ENCODE measurements at regions not wholly inside any gene's neighbourhood (a gene's known extent, or its start where the extent isn't known, plus 50 kb on each side); places are given as distances from the start of the nearest gene placed in this dataset.
"Not testable (repeated sequence)": the region's sequence is repeated elsewhere in the genome, so short reads cannot be mapped to it uniquely, and the experiment has no call there.

DNA sequence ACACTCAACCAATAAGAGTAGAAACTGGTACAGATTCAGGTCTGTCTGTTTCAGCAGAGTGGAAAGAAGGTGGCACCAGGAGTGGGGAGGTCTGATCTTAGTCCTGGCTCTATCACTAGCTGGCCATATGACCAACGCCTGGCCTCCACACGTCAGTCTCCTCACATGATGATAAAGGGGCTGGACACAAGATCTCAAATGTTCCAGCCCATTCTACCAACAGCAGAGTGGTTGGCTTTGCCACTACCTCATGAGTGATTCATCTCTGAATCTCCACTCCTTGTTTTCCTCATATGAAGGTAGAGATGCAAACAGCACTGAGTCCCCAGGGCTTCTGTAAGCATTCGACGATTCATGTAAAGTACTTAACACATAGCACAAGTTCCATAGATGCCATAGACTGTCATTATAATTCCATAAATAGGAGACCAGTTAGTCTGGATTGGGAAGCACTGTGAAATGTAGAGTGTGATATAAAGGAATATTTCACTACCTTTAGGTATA, 281.9 kb upstream of the ASIC2 start:
- no peak for DNase-seq

DNA sequence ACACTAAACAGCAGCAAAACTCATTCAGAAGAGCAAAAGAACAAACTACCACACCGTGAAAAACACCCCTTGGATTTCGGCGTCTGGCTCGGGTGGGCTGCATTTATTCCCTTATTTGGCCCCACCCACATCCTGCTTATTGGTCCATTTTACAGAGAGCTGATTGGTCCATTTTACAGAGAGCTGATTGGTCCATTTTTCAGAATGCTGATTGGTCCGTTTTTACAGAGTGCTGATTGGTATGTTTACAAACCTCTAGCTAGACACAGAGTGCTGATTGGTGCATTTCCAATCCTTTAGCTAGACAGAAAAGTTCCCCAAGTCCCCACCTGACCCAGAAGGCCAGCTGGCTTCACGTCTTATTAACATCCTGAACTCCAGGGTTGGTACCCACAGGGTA, 286.6 kb upstream of the ASIC2 start:
- DNase-seq: not testable (repeated sequence)

GRCh38 chr17:33580215-33580614, 287.1 kb upstream of the ASIC2 start:
- no peak for DNase-seq

DNA sequence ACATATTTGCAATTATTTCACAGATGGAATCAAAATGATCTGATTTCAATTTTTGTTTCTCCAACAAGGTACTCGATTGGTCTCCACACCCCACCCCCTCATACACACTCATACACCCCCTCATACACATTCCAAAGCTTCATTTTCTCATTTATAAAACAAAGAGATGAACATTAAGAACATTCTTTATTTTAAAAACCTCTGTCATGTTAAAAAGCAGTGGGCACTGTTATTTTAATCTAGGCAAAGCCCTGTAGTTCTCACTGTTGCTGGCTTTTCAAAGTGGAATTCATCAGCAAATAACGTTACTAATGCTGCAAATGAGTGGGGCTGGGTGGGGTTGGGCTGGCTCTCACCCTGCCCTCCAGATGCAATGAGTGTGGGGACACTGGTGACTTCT, 289.6 kb upstream of the ASIC2 start:
- no peak for DNase-seq

GRCh38 chr17:33583518-33584417, 290.7 kb upstream of the ASIC2 start:
- no peak for DNase-seq

GRCh38 chr17:33593991-33594390, 300.9 kb upstream of the ASIC2 start:
- DNase-seq: no peak

DNA sequence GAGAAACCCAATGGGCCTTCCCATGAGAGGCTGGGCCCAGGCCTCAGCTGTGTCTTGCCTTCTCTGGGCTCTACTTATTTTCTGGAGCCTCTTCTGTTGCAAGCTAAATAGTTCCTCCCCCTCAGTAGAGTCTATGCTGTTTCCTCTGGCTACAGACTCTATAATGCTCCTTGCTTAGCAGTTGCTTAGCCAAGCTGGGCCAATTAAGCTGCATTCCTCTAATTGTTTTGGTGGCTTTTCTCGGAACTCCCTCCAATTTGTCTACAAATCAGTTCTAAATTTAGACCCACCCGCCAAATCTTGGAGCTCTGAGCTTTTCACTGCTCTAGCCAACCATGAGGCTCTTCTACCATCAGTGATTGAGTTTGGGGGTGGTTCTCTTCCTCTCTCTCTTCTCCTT, 302.7 kb upstream of the ASIC2 start:
- DNase-seq: no peak

- no peak for DNase-seq
Observed at GRCh38 chr17:33596899-33597298, 303.8 kb upstream of the ASIC2 start.

DNA sequence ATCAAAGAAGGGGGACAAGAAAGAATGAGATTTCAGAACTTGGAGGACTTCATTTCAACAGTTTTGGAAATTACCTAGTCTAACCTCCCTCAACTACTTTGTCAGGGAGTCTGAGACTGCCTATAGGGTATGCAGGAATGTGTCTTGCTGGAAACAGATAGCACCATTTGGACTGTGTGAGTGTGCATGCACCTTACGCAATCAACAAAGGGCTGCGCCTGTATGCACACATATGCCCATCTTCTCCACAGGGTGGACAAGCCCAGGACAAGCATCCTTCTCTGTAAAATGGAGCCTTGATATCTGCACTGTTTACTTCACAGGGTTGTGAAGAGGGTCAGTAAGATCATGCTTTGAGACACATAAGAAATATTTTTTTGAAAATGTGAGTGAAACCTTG, 305.7 kb upstream of the ASIC2 start:
- DNase-seq: no peak

- DNase-seq: no peak
Observed at GRCh38 chr17:33602981-33603380, 309.9 kb upstream of the ASIC2 start.

DNA sequence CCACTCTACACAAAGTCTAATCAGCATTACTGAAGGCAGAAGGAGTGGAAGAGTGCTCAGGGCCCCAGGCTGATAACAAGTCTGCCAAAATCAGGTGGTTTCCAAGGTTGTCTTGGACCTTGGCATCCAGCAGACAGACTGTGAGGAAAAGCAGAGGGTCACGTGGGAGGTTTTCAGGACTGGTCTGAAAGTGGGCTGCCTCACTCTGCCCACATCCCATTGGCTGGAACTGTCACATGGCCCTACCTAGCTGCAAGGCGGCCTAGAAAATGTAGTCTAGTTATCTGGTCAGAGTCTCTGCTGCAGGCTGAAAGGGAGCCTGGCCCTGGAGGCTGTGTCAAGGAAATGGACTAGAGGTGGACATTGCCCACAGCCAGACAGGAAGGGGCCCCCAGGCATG, 310.7 kb upstream of the ASIC2 start:
- DNase-seq: no peak

DNA sequence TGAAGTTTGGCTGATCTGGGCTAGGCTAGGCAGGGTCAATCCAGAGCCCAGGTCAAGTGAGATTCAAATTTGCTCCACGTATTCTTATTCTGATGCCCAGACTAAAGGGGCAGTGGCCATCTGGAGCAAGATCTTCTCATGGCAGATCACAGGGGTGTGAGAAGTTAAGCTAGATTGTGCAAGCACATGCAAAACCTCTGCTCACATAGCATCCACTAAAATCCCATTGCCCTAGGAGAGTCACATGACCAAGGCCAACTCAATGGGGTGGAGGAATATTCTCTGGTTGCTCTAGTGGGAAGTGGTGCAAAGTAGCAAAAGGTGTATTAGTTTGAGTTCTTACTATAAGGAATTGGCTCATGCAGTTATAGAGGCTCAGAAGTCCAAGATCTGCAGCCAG, 318.4 kb upstream of the ASIC2 start:
- no peak for DNase-seq

DNA sequence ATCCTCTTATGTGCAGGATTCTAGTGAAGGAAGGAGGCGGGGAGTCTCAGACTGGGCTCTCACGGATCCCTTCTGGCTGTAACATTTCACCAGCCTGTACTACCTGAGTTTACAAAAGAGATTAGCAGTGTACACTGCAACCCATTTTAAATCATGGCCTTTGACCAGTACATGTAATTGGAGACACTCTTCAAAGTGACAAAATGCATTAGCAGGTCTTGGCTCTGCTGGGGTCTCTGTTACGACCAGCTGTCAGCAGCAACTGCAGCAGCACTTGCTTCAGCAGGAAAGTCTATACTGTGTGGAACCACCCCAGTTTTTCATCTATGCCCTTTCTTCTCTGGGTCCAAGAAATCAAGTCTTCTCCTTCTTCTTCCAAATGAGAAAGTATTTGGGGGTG, 322.8 kb upstream of the ASIC2 start:
- DNase-seq: no peak

GRCh38 chr17:33623841-33624240, 330.7 kb upstream of the ASIC2 start:
- no peak for DNase-seq

- no peak for DNase-seq
Observed at GRCh38 chr17:33628500-33629346, 335.6 kb upstream of the ASIC2 start.

DNA sequence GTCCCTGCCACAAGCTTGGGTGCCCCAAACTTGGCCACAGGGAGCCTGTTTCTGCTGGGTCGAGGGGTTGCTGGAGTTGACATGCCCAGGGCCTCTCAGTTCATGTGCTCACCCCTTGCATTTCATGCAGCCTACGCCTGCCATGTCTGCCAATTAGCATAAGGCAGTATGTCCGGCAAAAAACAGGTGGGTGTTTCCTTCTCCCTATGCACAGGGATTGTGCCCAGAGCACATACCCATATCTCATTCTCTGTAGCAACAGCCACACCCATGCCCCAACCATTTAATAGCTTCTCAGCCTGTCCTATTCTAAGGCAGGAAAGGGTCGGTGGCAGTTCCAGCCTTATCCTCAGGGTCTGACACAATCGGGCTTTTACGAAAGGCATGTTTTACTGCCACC, 340.4 kb upstream of the ASIC2 start:
- no peak for DNase-seq

DNA sequence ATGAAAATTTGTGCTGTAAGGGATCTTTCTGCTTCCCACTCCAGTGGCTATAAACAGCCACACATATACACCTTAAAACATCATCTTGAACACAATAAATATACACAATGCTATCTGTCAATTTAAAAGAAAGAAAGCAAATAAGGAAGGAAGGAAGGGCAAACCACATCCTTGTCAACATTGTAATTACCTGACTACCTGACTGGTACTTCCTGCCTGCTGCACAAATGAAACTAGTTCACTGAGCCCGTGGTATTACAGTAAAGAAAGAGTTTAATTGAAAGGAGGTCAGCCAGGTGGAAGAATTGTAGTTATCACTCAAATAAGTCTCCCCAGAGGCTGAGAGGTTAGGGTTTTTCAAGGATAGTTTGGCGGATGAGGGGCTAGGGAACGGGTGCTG, 344.4 kb upstream of the ASIC2 start:
- no peak for DNase-seq

- DNase-seq: no peak
Observed at GRCh38 chr17:33639103-33639880, 346.2 kb upstream of the ASIC2 start.

GRCh38 chr17:33640629-33641028, 347.5 kb upstream of the ASIC2 start:
- DNase-seq: no peak

DNA sequence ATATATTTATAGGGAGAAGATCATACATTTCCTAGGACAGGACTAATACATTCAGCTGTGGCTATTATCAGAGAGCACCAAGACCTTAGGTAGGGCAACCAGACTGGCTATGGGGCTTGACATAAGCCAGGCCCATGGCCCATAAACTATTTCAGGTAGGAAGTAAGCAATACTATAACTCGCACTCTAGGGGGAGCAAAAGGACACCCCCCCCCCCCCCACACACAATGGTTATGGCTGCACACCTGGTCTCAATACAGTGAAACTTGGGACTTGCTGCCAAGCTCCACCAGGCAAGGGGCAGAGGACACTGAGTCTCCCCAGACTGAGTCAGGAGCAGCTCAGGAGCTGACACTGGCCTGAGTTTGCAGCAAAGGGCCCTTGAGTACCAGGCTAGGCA, 348.9 kb upstream of the ASIC2 start:
- no peak for DNase-seq

GRCh38 chr17:33647956-33648355, 354.9 kb upstream of the ASIC2 start:
- no peak for DNase-seq

- DNase-seq: no peak
Observed at GRCh38 chr17:33650304-33650703, 357.2 kb upstream of the ASIC2 start.

DNA sequence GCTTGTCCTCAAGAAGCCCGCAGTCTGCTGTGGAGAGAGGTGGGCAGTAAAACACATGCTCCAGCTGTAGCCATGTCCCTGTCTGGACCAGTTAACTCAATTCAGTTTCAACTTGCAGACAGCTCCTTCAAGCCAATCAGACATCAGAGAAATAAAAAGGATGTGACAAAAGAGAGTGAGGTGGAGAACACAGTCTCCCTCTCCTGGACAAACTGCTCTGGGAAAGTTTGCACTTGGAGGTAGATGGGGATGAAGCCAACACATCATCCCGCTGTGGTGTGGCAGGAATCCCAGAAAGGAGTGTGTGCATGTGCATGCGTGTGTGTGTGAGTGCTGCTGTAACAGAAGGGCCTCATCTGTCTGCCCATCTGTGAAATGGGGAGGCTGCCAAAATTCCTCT, 358.6 kb upstream of the ASIC2 start:
- no peak for DNase-seq
